ENCODE measurements at regions not wholly inside any gene's neighbourhood (a gene's known extent, or its start where the extent isn't known, plus 50 kb on each side); places are given as distances from the start of the nearest gene placed in this dataset.
"Not testable (repeated sequence)": the region's sequence is repeated elsewhere in the genome, so short reads cannot be mapped to it uniquely, and the experiment has no call there.

DNA sequence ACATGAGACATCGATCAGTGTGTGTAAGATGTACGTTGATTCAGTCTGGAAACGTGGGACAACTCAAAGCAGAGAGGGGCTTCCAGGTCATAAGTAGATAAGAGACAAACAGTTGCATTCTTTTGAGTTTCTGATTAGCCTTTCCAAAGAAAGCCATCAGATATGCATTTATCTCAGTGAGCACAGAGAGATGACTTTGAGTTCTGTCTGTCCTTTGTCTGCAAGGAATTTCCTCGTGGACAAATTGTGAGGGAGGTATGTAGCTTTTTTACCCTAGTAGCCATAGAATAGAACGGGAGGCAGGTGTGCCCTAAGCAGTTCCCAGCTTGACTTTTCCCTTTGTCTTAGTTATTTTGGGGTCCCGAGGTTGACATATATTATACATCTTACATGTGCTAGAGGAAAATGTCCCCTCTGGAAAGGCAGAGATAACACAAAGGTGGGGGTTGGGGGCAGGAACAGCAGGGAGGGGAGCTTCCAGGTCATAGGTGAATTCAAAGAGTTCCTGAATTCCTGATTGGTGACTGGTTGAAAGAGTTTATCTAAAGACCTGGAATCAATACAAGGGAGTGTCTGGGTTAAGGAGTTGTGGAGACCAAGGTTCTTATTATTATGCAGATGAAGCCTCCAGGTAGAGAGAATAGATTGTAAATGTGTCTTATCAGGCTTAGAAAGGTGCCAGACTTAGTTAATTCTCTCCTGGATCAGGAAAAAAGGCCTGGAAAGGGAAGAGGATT lies 237.0 kb downstream of the NFATC2 start:
- no peak for DNase-seq

DNA sequence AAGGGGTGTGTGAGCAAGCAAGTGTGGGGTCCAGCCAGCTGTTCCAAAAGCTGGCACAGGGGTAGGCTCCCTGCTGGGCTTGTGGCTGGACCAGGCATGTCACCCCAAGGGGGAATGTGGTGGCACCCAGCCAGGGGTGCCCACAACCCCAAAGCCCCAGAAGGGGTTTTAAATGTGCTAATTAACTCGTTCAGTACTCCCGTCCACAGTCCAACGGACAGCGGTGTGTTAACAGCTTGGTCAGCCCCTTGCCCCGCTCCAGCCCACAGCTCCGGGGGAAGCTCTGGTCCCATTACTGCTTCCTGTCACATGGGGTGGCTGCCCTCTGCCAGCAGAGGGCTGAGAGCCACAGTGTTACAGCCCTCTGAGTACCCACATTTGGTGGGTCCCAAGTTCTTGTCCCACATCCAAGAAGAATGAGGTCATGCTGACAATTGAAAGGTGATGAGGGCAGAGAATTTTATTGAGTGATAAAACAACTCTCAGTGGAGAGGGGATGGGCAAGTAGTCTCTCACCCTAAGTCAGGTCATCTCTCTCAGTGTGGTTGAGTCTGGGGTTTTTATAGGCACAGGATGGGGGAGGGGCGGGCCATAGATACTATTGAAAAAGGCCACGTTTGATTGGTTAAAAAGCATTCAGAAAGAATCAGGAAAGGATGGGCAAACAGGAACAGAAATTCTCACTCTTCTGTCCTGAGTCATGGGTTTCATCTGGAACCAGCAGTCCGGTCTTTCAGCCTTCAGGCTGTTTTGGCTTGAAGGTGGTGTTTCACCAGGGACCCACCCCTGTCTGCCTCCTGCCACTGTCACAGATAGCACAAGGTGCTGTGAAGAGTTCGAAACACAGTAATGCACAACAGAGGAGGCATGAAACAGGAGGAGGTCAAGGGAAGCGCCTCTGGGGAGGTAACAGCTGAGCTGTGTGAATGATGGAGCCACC lies 238.5 kb downstream of the NFATC2 start:
- no peak for DNase-seq

DNA sequence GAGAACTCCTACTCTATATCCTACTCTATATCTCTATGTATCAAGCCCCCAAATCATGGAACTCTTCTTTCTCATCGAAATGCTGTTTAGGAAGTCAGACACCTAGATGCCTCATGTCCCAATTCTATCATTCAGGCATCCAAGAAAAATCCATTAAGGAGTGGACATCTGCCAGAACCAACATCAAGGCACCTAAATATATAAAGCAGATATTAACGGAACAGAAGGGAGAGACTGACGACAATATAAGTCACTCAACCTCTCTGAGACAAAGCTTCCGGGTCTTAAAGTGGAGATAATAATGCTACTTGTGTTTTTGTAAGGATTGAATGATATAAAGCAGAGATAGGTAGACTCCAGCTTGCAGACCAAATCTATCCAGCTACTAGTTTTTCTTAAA lies 241.5 kb downstream of the NFATC2 start:
- no peak for DNase-seq

DNA sequence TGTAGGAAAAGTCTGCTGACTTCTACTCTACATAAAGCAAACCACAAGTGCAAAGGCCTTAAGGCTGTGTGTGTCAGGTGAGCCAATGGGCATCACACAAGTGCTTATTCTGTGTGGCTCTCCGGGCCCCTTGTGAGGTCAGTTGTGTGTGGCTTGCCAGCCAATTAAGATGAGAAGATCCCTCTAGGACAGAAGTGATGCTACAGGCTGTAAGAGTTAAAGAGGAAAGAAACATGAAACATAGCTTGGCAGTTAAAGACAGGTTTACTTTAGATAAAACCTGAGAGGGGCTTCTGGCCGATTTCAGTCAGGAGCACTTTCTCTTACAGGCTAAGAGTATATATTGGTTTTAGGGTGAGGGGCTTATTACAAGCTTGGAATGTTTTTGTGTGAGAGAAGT lies 242.4 kb downstream of the NFATC2 start:
- no peak for DNase-seq

DNA sequence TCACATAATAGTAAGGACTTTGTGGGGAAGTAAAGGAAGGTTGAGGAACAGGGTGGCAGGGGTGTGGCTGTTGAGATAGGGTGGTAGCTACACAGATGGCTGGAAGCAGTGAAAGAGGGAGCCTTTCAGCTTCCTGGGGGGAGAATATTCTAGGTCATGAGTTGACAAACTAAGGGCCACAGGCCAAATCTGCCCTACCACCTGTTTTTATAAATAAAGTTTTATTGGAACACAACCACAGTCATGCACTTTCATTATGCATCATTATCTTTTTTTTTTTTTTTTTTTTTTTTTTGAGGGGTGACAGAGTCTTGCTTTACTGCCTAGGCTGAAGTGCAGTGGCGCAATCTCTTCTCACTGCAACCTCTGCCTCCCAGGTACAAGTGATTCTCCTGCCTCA lies 243.1 kb downstream of the NFATC2 start:
- DNase-seq, result no peak

DNA sequence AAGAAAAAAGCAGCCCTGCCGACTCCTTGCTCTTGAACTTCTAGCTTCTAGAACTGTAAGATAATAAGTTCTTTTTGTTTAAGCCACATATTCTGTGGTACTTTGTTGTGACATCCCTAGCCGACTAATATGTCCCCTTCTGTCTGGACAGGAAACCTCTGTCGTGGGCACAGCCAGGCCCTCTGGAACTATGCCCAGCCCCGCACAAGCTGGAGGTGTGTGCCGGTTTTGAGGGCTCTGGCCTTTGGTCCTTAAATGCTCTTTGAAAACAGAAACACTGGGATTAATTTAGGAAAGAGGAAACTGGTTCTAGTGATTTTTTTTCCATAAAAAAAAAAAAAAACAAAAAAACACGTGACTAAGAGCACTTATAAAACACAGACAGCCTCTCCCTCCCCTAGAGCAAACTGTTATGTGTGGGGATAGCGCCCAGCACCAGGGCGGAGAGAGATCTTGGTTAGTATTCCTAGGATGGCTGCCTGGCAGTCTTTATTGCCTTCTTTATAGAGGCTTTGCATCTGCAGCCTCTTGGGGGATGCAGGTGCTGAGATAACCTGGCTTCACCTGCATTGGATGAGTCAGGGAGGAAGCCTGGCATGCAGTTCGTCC lies 244.3 kb downstream of the NFATC2 start:
- no peak for DNase-seq

DNA sequence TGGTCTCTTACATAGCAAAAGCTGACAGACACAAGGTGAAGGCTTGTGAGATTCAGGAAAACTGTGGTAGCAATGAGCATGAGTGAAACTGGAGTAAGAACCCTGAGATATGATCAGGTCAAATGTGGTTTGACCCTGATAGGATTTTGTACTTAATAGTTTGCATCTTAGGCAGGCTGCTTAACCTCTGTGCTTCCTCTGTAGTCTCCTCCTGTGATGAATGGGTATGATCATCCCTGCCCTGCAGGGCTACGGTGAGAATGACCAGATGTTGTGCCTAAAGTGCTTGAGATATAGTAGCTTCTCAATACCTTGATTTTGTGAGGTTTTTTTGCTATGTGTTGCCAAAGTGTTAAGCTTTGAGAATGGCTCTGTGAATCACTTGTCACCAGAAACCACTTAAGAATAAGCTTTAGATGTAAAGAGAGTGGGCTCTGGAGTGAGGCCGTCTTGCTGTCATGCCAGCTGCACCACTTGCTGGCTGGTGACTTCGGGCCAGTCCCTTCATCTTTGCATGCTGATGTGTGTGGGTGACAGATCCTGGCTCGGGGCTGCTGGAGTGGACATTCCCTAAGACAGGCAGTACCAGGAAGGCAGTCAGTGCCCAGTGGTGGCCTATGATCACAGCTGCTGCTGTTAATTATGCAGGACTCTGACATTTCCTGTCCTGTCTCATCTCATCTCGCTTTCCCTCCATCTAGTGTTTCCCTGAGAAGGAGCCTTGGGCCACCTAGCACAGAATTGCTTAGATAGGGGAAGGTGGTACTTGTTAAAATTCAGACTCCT lies 254.7 kb downstream of the NFATC2 start:
- DNase-seq, result no peak

DNA sequence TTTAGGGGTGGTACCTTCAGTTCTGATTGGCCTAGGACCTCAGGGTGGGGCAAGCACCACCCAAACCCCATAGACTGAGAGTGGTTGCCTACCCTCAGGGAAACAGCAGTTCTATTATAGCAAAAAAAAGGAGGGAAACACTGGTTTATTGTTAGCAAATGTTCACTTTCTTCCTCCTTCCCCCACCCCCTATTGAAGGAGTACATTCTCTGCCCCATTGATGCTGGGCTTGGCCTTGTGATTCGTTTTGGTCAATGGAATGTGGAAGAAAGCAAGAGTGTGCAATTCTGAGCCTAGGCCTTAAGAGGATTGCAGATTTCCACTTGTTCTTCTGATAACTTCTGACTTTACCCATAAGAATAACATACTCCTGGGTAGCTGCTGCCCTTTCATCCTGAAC lies 255.8 kb downstream of the NFATC2 start:
- no peak for DNase-seq

DNA sequence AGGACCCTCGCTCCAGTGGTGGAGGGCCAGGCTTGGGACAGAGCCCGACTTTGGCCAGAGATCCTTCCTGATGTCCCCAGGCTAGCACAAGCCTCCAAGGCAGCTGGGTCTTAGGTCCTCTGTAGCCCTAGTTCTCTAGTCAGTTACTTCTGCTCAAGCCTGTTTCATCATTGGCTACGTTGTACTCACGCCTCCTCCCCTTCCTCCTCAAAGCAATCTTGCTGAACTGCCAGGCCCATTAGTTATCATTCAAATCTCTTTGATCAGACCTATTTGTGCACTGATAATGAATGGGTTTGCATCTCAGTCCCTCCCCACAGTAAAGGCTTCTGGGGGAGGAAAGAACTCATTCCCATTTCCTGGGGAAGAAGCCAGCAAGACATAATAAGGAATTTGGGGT lies 256.8 kb downstream of the NFATC2 start:
- DNase-seq, result no peak

DNA sequence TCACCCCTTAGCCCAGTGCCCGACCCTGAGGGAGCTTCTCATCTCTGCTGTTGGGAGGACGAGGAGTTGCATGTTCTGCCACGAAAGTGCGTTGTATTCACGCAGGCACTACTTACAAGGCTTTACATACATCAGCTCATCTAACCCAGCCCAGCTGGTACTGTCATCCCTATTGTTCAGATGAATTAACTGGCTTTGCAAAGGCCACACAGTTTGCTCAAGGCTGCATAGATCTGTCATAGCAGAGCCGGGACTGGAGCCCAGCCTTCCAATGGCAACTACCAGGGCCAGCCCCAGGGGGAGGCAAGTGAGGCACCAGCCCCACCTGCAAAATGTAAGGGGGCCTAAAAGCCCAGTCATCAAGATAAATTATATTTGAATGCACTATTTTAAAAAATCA lies 257.6 kb downstream of the NFATC2 start:
- no peak for DNase-seq

DNA sequence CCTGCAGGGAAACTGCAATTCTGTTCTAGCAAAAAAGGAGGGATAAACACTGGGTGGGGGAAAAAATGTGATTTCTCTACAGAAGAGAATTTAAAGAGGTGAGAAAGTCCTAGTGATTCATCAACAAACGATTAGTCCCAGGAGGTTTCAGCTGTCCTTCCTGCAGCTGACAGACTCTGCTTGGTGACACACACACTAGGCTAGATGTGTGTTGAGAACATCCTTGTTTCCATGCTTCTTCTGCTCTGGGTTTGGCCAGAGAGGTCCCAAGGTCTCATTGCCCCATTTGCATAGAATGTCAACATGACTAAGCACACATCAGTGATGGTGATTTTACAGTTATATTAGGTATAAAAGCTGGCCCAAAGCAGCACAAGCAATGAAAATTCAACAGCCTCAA lies 258.3 kb downstream of the NFATC2 start:
- no peak for DNase-seq

DNA sequence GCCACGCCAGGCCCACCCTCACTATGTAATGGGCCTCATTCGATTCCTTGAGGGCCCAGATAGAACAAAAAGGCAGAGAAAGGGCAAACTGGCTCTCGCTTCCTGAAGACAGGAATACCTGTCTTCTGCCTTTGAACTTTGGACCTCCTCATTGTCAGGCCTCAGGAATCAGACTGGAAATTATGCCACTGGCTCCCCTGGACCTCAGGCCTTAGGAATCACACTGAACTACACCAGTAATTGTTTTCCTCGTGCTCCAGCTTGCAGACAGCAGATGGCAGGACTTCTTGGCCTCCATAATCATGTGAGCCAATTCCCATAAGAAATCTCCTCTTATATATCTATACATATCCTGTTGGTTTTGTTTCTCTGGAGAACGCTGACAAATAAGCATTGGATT lies 258.6 kb upstream of the KCNG1 start:
- no peak for DNase-seq

DNA sequence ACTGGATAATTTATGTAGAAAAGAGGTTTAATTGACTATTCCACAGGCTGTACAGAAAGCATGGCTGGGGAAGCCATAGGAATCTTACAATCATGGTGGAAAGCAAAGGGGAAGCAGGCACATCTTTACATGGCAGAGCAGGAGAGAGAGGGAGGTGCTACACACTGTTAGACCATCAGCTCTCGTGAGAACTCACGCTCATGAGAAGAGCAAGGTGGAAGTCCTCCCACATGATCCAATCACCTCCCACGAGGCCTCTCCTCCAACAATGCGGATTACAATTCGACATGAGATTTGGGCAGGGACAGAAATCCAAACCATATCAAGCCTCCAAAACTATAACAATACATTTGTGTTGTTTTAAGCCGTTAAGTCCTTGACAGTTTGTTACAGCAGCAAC lies 257.1 kb upstream of the KCNG1 start:
- no peak for DNase-seq

DNA sequence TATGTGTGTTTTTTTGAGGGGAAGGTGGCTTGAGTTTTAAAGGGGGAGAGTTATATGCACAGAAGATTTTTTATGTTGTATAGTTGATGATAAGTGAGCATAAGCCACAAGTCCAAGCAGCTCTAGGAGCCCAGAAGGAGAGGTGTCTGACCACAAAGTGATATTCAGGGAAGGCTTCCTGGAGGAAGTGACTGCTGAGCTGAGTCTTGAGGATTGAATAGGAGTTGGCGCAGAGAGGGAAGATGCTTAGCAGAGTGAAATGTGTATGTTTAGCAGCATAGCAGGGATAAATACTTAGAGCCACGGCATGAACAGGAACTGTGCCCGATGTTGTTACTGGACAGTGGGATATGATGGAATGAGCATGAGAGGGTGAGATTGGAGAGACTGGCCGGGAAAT lies 255.1 kb upstream of the KCNG1 start:
- DNase-seq, result no peak

DNA sequence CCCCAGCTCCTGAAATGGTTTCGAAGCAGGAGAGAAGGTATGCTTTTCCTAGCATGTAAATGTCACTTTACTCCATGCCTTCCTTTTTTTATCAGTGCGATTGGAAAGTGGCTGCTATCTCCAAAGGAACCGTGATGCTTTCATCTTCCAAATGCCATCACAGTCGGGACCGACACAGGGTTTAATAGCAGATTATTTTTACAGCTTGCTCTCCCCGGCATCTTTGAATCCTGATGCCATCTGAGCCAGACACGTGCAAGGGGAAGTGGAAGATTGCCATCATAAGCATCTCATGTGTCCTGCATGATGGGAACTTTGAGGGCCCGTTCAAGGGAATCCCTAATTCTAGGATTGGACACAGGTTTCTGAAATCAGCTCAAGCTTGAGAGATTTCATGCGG lies 253.4 kb upstream of the KCNG1 start:
- DNase-seq, result no peak

DNA sequence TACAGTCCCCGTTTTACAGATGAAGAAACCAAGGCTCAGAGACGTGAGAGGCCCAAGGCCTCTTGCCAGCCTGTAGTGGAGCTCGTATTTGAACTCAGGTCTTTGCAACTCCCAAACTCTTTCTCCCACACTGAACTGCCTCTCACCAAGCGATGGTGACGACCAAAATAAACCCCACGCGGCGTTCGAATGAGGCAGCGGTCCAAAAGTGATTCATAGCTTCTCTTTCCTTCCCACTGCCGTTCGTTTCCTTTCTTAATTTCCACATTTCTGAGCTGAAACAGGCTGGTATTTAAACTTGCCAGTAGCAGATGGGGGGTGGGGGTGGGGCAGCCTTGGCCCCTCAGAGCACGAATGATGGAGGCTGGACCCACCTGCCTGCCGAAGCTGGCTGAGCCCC lies 252.9 kb upstream of the KCNG1 start:
- DNase-seq, result no peak

DNA sequence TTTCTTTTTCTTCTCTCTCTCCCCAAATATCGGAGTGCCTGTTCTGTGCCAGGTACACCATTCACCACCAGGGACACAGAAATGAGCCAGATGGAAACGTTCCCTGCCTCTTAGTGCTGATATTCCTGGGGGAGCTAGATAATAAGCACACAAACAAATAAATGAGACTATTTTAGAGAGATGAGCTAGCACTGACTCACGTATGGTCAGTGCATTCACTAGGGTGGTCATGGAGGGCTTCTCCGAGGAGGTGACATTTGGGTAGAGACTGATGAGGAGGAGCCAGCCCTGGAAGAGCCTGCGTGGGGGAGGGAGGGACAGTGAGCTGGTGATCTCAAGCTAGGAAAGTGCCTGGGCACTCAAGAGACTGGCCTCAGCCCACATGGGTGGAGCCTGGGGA lies 252.3 kb upstream of the KCNG1 start:
- no peak for DNase-seq

DNA sequence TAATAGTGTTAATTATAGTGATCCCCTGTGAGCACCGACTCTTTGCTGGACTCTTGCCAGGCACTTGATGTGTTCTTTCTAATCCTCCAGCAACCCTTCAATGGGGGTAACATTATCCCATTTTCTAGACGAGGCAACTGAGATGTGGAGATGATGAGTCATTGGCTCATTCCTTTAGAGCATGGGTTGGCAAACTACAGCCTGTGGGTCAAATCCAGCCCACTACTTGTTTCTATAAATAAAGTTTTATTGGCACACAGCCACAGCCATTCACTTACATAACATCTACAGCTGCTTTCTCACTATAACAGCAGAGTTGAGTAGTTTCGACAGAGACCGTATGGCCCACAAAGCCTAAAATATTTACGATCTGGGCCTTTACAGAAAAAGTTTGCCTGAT lies 249.5 kb upstream of the KCNG1 start:
- peak; percentile 13 for DNase-seq

DNA sequence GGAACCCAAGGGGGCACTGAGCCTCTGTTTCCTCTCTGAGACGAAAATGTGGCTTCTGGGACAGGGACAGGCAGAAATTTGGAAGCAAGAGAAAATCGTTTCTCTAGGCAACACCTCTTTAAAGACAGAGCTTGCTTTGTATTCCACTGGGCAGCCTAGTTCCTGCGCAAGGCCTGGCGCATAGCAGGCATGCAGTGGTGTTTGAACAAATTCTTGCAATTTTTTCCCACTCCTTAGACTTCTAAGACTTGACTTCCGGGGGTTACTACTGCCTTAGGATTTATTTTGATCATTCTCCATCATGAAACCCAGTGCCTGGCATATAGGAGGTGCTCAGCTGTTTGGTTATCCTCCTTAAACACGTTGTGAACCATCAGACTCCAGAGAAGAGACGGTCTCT lies 249.0 kb upstream of the KCNG1 start:
- DNase-seq, result no peak

DNA sequence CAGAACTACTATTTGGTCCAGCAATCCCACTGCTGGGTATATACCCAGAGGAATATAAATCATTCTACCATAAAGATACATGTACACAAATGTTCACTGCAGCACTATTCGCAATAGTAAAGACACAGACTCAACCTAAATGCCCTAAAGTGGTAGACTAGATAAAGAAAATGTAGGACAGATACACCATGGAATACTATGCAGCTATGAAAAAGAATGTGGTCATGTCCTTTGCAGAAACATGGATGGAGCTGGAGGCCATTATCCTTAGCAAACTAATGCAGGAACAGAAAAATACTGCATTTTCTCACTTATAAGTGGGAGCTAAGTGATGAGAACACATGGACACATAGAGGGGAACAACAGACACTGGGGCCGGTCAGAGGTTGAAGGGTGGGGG lies 248.4 kb upstream of the KCNG1 start:
- DNase-seq, result not testable (repeated sequence)

DNA sequence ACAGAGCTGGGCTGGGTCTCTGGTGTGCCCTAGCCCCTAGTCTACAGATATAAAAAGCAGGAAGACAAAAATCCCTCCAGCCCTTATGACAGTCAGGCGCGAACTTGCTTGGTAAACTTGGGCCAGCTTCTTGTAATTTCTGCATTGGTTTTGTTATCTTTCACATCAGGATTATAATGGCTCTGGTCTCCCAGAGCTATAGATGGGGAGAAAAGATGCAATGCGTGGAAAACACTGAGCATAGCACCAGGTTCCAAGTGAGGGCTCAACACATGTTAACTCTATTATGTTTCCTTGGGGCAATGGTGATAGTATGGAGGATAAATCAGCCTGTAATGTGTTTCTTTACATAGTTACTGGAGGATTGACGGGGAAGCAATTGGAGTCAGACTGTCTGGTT lies 246.8 kb upstream of the KCNG1 start:
- DNase-seq, result no peak

DNA sequence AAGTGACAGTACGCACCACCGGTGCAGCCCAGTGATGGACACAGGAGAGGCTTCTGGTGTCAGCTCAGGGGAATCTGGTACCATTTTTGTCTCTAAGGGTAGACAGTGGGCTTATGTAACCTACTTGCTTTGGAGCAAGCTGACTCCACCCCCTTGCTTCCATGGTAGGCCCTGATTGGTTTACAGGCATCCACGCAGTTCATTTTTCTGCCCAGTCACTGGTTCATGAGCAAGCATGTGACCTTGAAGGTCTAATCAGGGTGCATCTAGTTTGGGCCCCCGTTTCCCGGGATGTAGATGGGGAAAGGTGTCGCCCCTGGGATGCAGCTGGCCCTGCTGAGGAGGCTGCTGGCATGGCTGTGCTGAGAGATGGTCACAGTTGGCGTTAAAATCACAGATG lies 244.8 kb upstream of the KCNG1 start:
- DNase-seq, result no peak

DNA sequence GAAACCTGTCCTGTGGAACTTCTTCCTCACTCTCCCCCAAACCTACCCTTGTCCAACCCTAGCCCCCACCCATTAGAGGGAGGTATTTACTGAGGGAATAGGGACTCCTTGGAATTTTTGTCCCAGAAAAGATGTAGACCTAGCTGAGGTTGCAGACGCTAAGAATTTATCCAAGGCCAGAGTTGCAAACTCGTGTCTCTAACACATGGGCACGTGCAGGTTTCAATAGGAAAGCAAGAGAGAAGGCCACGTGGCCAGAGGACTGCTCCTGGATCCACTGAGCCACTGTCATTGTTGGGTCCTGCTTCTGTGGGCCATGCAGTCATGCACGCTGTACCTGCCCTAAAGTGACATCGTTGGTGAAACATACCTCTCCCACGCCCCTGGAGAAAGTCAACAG lies 243.4 kb upstream of the KCNG1 start:
- DNase-seq, result no peak

All from NCI-H1436 (cell line).